Vagina (tissue), 2 donors: ENCODE measurements at regions not wholly inside any gene's neighbourhood (a gene's known extent, or its start where the extent isn't known, plus 50 kb on each side); places are given as distances from the start of the nearest gene placed in this dataset.

Source experiments
- POLR2A ChIP-seq, 2 donors: fragments of 450-650 bp; IDR thresholded peaks; one replicate each; pipeline ENCODE4 v1.6.1; 2017; ENCODE audit warnings: antibody characterized with exemption in 2 of 2, mild to moderate bottlenecking in 2 of 2, moderate library complexity in 2 of 2
- POLR2AphosphoS5 ChIP-seq, 2 donors: sonication (generic); formaldehyde crosslinking; IDR thresholded peaks; one replicate each; pipeline ENCODE4 v1.9.0; 2017; ENCODE audit warnings: antibody characterized with exemption in 2 of 2, mild to moderate bottlenecking in 2 of 2, low read depth in 1 of 2; ENCODE audit not compliant: insufficient read depth in 1 of 2
- TF ChIP-seq, protein P1 (sequence below), 3 experiments: fragments of 450-650 bp in 2 of 3; fragments of 200-600 bp in 1 of 3; sonication (generic) in 1 of 3; IDR thresholded peaks; one replicate each; pipeline ENCODE4 v1.5.1; 2017 to 2019; ENCODE audit warnings: antibody characterized with exemption in 3 of 3, mild to moderate bottlenecking in 2 of 3, moderate library complexity in 2 of 3

- TF ChIP-seq POLR2A (IDR thresholded peaks at IDR 0.05) (no peak), POLR2AphosphoS5 (IDR thresholded peaks at IDR 0.05; ENCODE audit: insufficient read depth in 1 of 2, low read depth in 1 of 2) (no peak)
- TF ChIP-seq, protein P1, sequence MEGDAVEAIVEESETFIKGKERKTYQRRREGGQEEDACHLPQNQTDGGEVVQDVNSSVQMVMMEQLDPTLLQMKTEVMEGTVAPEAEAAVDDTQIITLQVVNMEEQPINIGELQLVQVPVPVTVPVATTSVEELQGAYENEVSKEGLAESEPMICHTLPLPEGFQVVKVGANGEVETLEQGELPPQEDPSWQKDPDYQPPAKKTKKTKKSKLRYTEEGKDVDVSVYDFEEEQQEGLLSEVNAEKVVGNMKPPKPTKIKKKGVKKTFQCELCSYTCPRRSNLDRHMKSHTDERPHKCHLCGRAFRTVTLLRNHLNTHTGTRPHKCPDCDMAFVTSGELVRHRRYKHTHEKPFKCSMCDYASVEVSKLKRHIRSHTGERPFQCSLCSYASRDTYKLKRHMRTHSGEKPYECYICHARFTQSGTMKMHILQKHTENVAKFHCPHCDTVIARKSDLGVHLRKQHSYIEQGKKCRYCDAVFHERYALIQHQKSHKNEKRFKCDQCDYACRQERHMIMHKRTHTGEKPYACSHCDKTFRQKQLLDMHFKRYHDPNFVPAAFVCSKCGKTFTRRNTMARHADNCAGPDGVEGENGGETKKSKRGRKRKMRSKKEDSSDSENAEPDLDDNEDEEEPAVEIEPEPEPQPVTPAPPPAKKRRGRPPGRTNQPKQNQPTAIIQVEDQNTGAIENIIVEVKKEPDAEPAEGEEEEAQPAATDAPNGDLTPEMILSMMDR (IDR thresholded peaks at IDR 0.05): no peak
Observed at GRCh38 chr11:15704064-15704463, 589.3 kb downstream of the INSC start.
